Caco-2 (cell line): ENCODE measurements at regions not wholly inside any gene's neighbourhood (a gene's known extent, or its start where the extent isn't known, plus 50 kb on each side); places are given as distances from the start of the nearest gene placed in this dataset.
"Not testable (repeated sequence)": the region's sequence is repeated elsewhere in the genome, so short reads cannot be mapped to it uniquely, and the experiment has no call there.

Experiments used
- BruUV-seq: library from RNA; stranded (reverse); fragments of 400-500 nt; replicated peaks from 2 replicates; lab custom pipeline; 2021; lab: Mats Ljungman, UMichigan
- CTCF ChIA-PET: fragments of 300-600 bp; sonication (Branson Sonifier 250); formaldehyde crosslinking; loops from one replicate; lab custom pipeline; 2022; ENCODE audit warnings: antibody characterized with exemption; lab: Charles Lee
- POLR2A ChIA-PET: fragments of 300-600 bp; sonication (Branson Sonifier 250); formaldehyde crosslinking; loops from one replicate; lab custom pipeline; 2022; ENCODE audit warnings: antibody characterized with exemption; lab: Charles Lee
- DNase-seq, 2 experiments: peaks; one replicate each; pipeline versions ENCODE4 v3.0.0 to v3.0.0-alpha.2; 2020 to 2022
- H3K27me3 ChIP-seq: replicated peaks from 2 replicates; pipeline ENCODE4 v1.6.0; 2011; ENCODE audit warnings: low read length; ENCODE audit not compliant: control insufficient read depth, insufficient read depth
- H3K36me3 ChIP-seq: 2 replicates; pipeline ENCODE4 v1.5.1; 2011; ENCODE audit warnings: low read length; ENCODE audit not compliant: control insufficient read depth, insufficient read depth
- H3K4me1 ChIP-seq: fragments of 250-450 bp; sonication (Bioruptor Pico); 2 replicates; pipeline ENCODE4 v1.5.1; 2020; ENCODE audit warnings: mild to moderate bottlenecking
- H3K4me3 ChIP-seq: 2 replicates; pipeline ENCODE4 v1.5.1; 2011; ENCODE audit warnings: low read depth, mild to moderate bottlenecking, control low read depth, low read length
- H3K9me3 ChIP-seq: fragments of 250-450 bp; sonication (Bioruptor Pico); 2 replicates; pipeline ENCODE4 v1.5.1; 2020; ENCODE audit warnings: mild to moderate bottlenecking, moderate library complexity
- H3K27ac Mint-ChIP-seq: one replicate; pipeline ENCODE4 v1.8.0; 2022; ENCODE audit warnings: mixed read lengths; ENCODE audit not compliant: unreplicated experiment
- H3K27me3 Mint-ChIP-seq: one replicate; pipeline ENCODE4 v1.8.0; 2022; ENCODE audit warnings: mixed read lengths; ENCODE audit not compliant: insufficient read depth, unreplicated experiment
- H3K36me3 Mint-ChIP-seq: one replicate; pipeline ENCODE4 v1.8.0; 2022; ENCODE audit warnings: mild to moderate bottlenecking, mixed read lengths; ENCODE audit not compliant: insufficient read depth, unreplicated experiment
- H3K4me1 Mint-ChIP-seq: one replicate; pipeline ENCODE4 v1.8.0; 2022; ENCODE audit warnings: low read depth, mixed read lengths; ENCODE audit not compliant: unreplicated experiment
- H3K4me3 Mint-ChIP-seq: one replicate; pipeline ENCODE4 v1.8.0; 2022; ENCODE audit warnings: mild to moderate bottlenecking, moderate library complexity, mixed read lengths; ENCODE audit not compliant: unreplicated experiment
- H3K9me3 Mint-ChIP-seq: one replicate; pipeline ENCODE4 v1.8.0; 2022; ENCODE audit warnings: mixed read lengths; ENCODE audit not compliant: unreplicated experiment
- CTCF ChIP-seq, 2 experiments: fragments of 200-600 bp in 1 of 2; IDR thresholded peaks; 1 replicate in 1 of 2; 2 replicates in 1 of 2; pipeline versions ENCODE4 v1.5.1 to v1.8.0; 2011 to 2022; ENCODE audit warnings: antibody characterized with exemption in 1 of 2, control low read depth in 1 of 2, inconsistent platforms in 1 of 2, low read depth in 1 of 2, low read length in 1 of 2, mild to moderate bottlenecking in 1 of 2, moderate library complexity in 1 of 2; ENCODE audit not compliant: insufficient read depth in 1 of 2, severe bottlenecking in 1 of 2, unreplicated experiment in 1 of 2
- intact Hi-C: fragments of 100-400 bp; cut with micrococcal nuclease; formaldehyde crosslinking; loops from one replicate; pipeline ENCODE4 v1.10.0; 2022; ENCODE audit not compliant: unreplicated experiment

- CTCF ChIA-PET, result no interaction called here
- no peak overlapping the region for H3K27ac Mint-ChIP-seq
- intact Hi-C loops, result no loop called here
Measured at GRCh38 chr4:121597346-121597934, 99.3 kb downstream of the ANXA5 start.

GRCh38 chr4:121594796-121595526, 101.8 kb downstream of the ANXA5 start:
- Mint-ChIP-seq H3K36me3 (no peaks in the 10 kb centered on the region), H3K27me3 (no peaks in the 10 kb centered on the region), H3K27ac (no peak overlapping the region), H3K4me1 (peaks cover 7% of the 10 kb centered on the region), H3K4me3 (no peak overlapping the region), H3K9me3 (no peaks in the 10 kb centered on the region)
- no peaks in the 10 kb centered on the region for H3K4me1 ChIP-seq
- no peak overlapping the region for H3K4me3 ChIP-seq
- POLR2A ChIA-PET, result no interaction called here
- intact Hi-C loops, result no loop called here
- H3K9me3 ChIP-seq, result no peaks in the 10 kb centered on the region; the same call in 1 of the 2 replicates
- no peak for DNase-seq
- no peak for TF ChIP-seq CTCF (IDR thresholded peaks at IDR 0.05; ENCODE audit: insufficient read depth in 1 of 2, low read depth in 1 of 2, low read length in 1 of 2, severe bottlenecking in 1 of 2, unreplicated experiment in 1 of 2)
- no TSS peak for BruUV-seq
- no peaks in the 10 kb centered on the region for H3K27me3 ChIP-seq
- CTCF ChIA-PET, result no interaction called here
- H3K36me3 ChIP-seq, result no peaks in the 10 kb centered on the region

More at GRCh38 chr4:121597346-121597934, 99.3 kb downstream of the ANXA5 start:
- H3K27me3 ChIP-seq, result no peaks in the 10 kb centered on the region
- H3K36me3 ChIP-seq, result no peaks in the 10 kb centered on the region
- H3K4me3 Mint-ChIP-seq, result no peak overlapping the region
- TF ChIP-seq CTCF (IDR thresholded peaks at IDR 0.05; ENCODE audit: insufficient read depth in 1 of 2, low read depth in 1 of 2, low read length in 1 of 2, severe bottlenecking in 1 of 2, unreplicated experiment in 1 of 2), result no peak
- BruUV-seq, result no TSS peak
- H3K9me3 Mint-ChIP-seq, result no peaks in the 10 kb centered on the region
- DNase-seq, result no peak
- no peaks in the 10 kb centered on the region for H3K36me3 Mint-ChIP-seq
- H3K4me1 Mint-ChIP-seq, result peaks cover 7% of the 10 kb centered on the region
- POLR2A ChIA-PET, result no interaction called here
- no peaks in the 10 kb centered on the region for H3K27me3 Mint-ChIP-seq
- no peak overlapping the region for H3K4me3 ChIP-seq
- no peaks in the 10 kb centered on the region; the same call in 1 of the 2 replicates for H3K9me3 ChIP-seq
- no peaks in the 10 kb centered on the region for H3K4me1 ChIP-seq

- Mint-ChIP-seq H3K9me3 (no peaks in the 10 kb centered on the region), H3K27me3 (no peaks in the 10 kb centered on the region), H3K27ac (no peak overlapping the region), H3K4me1 (peaks cover 7% of the 10 kb centered on the region), H3K36me3 (no peaks in the 10 kb centered on the region), H3K4me3 (no peak overlapping the region)
- no peak for TF ChIP-seq CTCF (IDR thresholded peaks at IDR 0.05; ENCODE audit: insufficient read depth in 1 of 2, low read depth in 1 of 2, low read length in 1 of 2, severe bottlenecking in 1 of 2, unreplicated experiment in 1 of 2)
- no peaks in the 10 kb centered on the region for H3K4me1 ChIP-seq
- H3K9me3 ChIP-seq, result no peaks in the 10 kb centered on the region; the same call in 1 of the 2 replicates
- ChIA-PET POLR2A (no interaction called here), CTCF (no interaction called here)
- no peaks in the 10 kb centered on the region for H3K36me3 ChIP-seq
- no TSS peak for BruUV-seq
- no peak overlapping the region for H3K4me3 ChIP-seq
- no peaks in the 10 kb centered on the region for H3K27me3 ChIP-seq
- intact Hi-C loops, result no loop called here
- no peak for DNase-seq
Measured at GRCh38 chr4:121593760-121594159, 103.0 kb downstream of the ANXA5 start.

- H3K27ac Mint-ChIP-seq, CTCF ChIA-PET, H3K4me3 ChIP-seq, intact Hi-C loops, H3K4me1 ChIP-seq, H3K36me3 Mint-ChIP-seq, H3K9me3 Mint-ChIP-seq, H3K36me3 ChIP-seq, DNase-seq, POLR2A ChIA-PET, H3K9me3 ChIP-seq, BruUV-seq, H3K27me3 ChIP-seq, H3K4me3 Mint-ChIP-seq, H3K27me3 Mint-ChIP-seq, H3K4me1 Mint-ChIP-seq: not testable (repeated sequence)
Measured at GRCh38 chr4:121592257-121592656, 104.5 kb downstream of the ANXA5 start.
